ENCODE measurements at regions not wholly inside any gene's neighbourhood (a gene's known extent, or its start where the extent isn't known, plus 50 kb on each side); places are given as distances from the start of the nearest gene placed in this dataset.
A peak's percentile ranks its signal among the peaks of the same experiment; 100 is the strongest.

DNA sequence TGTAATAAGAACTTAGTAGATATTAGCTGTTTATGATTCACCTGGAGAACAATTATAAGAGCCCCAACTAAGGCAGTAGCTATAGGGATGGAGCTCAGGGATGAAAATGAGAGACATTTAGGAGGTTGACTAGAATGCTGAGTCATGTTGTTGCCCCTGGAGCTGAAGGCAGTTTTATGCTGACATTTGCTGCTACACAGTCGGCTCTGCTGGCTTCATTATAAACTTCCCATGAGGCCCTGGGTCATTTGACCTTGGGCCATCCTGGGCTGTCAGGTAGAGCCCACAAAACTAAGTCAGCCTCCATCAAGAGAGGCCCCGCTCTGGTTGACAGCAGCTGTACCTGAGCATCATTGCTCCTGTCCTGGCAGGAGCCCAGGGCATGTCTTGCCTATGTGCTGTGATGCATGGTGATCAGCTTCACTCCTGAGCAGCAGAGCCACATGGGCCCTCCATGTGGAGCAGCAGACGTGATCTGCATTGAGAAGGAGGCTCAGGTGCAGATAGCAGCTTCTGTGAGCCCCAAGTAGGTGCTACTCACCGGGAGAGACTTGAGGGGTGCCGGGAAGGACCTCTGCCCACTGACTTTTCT lies 112.4 kb downstream of the TBX19 start:
- intact Hi-C loops (cut with DNase I): no loop called here

GRCh38 chr1:168391851-168392681 lies 111.4 kb downstream of the TBX19 start:
- intact Hi-C loops (cut with DNase I): no loop called here
- DNase-seq: peak in 1 of 10 donors; percentile 18

More for the DNA sequence above, 112.4 kb downstream of the TBX19 start:
- DNase-seq: peak in 1 of 10 donors; percentile 14

- intact Hi-C loops (cut with DNase I): no loop called here
- no peak for DNase-seq
Observed at GRCh38 chr1:168390271-168390670, 109.6 kb downstream of the TBX19 start.

GRCh38 chr1:168387781-168388760 lies 107.4 kb downstream of the TBX19 start:
- intact Hi-C loops (cut with DNase I): no loop called here

GRCh38 chr1:168386949-168387586 lies 106.4 kb downstream of the TBX19 start:
- intact Hi-C loops (cut with DNase I): no loop called here

More at GRCh38 chr1:168387781-168388760, 107.4 kb downstream of the TBX19 start:
- no peak for DNase-seq

DNA sequence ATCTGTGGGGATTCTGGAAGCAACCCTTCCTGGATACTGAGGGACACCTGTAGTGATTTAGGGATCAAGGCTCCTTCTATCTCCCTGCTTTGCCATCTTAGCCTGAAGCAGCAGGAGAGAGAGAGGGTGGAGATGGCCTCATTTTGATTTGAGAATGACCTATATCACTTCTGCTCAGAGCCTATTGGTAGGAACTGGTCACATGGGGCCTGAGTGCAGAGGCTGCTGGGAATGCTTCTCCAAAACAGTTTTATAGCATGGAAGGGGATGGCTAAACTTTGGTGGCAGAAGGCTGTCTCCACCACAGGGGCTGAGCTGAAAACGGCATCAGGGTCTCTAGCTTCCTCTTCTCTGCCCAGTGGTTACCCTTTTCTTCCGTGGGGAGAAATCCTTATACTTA lies 105.8 kb downstream of the TBX19 start:
- DNase-seq: no peak
- intact Hi-C loops (cut with DNase I): no loop called here

More at GRCh38 chr1:168386949-168387586, 106.4 kb downstream of the TBX19 start:
- DNase-seq: peak in 8 of 10 donors; percentile 58 to 96 (median 74)

GRCh38 chr1:168381850-168382249 lies 101.2 kb downstream of the TBX19 start:
- DNase-seq: no peak
- intact Hi-C loops (cut with DNase I): no loop called here

GRCh38 chr1:168380945-168381344 lies 100.3 kb downstream of the TBX19 start:
- DNase-seq: no peak
- intact Hi-C loops (cut with DNase I): no loop called here

DNA sequence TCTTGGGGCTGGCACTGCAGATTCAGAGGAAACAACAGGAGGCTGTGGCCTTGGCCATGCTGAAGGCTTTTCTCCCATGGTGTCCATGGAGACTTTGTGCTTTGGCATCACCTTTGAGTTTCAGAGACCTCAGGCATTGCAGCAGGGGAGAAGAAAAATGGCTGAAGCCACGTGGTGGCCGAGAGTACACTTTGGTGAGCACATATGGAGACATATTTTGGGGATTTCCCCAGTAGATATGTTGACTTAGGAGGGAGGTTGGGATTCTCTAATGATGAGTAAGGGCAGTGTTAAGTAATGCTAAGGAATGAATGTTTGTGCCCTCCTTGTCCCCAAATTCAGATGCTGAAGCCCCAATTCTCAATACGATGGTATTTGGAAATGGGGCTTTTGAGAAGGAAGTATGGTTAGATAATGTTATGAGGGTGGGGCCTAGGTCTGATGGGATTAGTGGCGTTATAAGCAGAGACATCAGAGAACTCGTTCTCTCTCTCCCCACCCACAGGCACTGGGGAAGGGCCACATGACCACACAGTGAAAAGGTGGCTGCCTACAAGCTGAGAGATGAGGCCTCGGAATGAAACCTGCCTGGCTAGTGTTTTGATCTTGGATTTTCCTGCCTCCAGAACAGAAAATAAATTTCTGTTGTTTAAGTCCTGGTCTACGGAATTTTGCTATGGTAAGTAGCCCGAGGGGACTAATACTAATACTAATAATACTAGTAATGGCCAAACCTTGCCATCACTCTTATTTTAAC lies 98.6 kb downstream of the TBX19 start:
- DNase-seq: no peak
- intact Hi-C loops (cut with DNase I): no loop called here

GRCh38 chr1:168375566-168376300 lies 95.1 kb downstream of the TBX19 start:
- no peak for DNase-seq
- intact Hi-C loops (cut with DNase I): no loop called here

GRCh38 chr1:168374566-168374965 lies 93.9 kb downstream of the TBX19 start:
- peak in 1 of 10 donors; percentile 37 for DNase-seq
- intact Hi-C loops (cut with DNase I): no loop called here

DNA sequence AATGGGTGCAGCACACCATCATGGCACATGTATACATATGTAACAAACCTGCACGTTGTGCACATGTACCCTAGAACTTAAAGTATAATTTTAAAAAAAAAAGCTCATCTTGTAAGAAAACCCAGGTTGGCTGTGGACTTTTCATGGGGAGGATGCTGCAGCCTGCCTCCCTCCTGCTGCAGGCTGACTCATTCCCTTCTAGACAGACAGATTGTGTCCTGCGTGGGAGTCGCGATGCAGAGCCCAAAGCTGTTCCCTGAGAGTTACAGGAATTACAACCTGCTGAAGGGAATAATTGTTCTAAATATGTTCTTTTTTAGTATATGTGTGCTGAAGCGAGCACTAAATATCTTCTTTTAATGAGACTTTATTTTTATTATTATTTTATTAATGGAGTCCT lies 93.2 kb downstream of the TBX19 start:
- peak in 8 of 10 donors; percentile 50 to 95 (median 72) for DNase-seq
- intact Hi-C loops (cut with DNase I): no loop called here

GRCh38 chr1:168372861-168373371 lies 92.2 kb downstream of the TBX19 start:
- no peak for DNase-seq
- intact Hi-C loops (cut with DNase I): no loop called here

GRCh38 chr1:168372307-168372706 lies 91.6 kb downstream of the TBX19 start:
- peak in 1 of 10 donors; percentile 9 for DNase-seq
- intact Hi-C loops (cut with DNase I): no loop called here

DNA sequence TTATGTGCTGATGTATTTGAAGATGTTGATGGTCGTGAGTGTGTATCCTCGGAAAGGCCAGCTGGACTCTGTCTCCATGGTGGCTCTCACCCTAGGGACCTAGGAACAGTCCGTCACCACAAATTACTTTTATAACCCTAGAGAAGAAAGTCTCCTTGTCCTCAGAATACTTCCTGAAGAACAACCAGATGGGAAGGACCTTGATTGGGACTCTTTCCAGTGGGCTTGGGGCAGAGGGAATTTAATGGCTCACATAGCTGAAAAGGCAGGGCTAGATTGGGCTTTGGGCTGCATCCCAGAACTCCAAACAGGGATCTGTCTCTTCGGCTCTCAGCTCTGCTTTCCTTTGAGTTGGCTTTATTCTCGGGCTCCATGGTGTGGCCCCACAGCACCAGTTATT lies 90.8 kb downstream of the TBX19 start:
- intact Hi-C loops (cut with DNase I): no loop called here
- DNase-seq: no peak

- DNase-seq: no peak
- intact Hi-C loops (cut with DNase I): no loop called here
Observed at GRCh38 chr1:168370586-168370985, 89.9 kb downstream of the TBX19 start.

- intact Hi-C loops (cut with DNase I): no loop called here
- DNase-seq: no peak
Observed at GRCh38 chr1:168369655-168370054, 89.0 kb downstream of the TBX19 start.

DNA sequence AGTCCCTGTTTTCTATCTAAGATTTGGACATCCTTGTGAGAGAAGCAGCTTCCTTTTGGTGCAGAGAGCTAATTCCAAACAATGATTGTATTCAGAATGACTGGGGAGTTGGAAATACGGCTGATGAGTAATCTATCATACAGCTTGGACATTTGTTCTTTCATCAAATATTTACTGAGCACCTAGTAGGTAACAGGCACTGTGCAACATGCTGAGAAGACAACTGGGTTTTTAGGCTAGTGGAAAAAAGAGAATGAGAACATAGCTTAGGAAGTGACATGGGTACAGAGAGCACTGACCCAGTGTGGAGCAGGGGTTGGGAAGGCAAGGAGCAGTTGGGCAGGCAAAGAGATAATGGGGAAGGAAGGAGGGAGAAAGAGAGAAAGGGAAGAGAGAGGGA lies 87.5 kb downstream of the TBX19 start:
- intact Hi-C loops (cut with DNase I): no loop called here

More for the DNA sequence above, 87.5 kb downstream of the TBX19 start:
- no peak for DNase-seq

Measured in posterior cingulate gyrus (tissue), 11 donors.